SU-DHL-6 (cell line): ENCODE measurements at regions not wholly inside any gene's neighbourhood (a gene's known extent, or its start where the extent isn't known, plus 50 kb on each side); places are given as distances from the start of the nearest gene placed in this dataset.

Source experiments
- H2AFZ ChIP-seq: fragments of 200-600 bp; sonication (generic); 2 replicates; pipeline ENCODE4 v1.6.1; 2014; ENCODE audit warnings: low read depth, mild to moderate bottlenecking, moderate library complexity, mixed read lengths, antibody characterized with exemption, low read length; ENCODE audit not compliant: severe bottlenecking
- H3F3A ChIP-seq: fragments of 200-600 bp; shearing (Covaris generic); 2 replicates; pipeline ENCODE4 v1.6.0; 2016; ENCODE audit warnings: antibody characterized with exemption, mild to moderate bottlenecking; ENCODE audit not compliant: insufficient read depth
- H3K27ac ChIP-seq: fragments of 200-600 bp; sonication (generic); 2 replicates; pipeline ENCODE4 v1.5.1; 2016; ENCODE audit warnings: low read depth, mild to moderate bottlenecking, low read length, moderate library complexity, mixed read lengths
- H3K27me3 ChIP-seq: fragments of 200-600 bp; sonication (generic), shearing (Covaris generic); 2 replicates; pipeline ENCODE4 v1.6.0; 2014; ENCODE audit warnings: mild to moderate bottlenecking, low read length
- H3K36me3 ChIP-seq: fragments of 200-600 bp; sonication (generic); 2 replicates; pipeline ENCODE4 v1.6.1; 2014; ENCODE audit warnings: mild to moderate bottlenecking, low read length, mixed read lengths
- H3K4me2 ChIP-seq: fragments of 300-600, 200-600 bp; shearing (Covaris generic), sonication (generic); 2 replicates; pipeline ENCODE4 v1.6.0; 2014; ENCODE audit warnings: low read length, low read depth, mild to moderate bottlenecking; ENCODE audit not compliant: poor library complexity, severe bottlenecking
- H3K4me3 ChIP-seq: fragments of 200-600 bp; sonication (generic); 2 replicates; pipeline ENCODE4 v1.5.1; 2014; ENCODE audit warnings: antibody characterized with exemption, low read length, mild to moderate bottlenecking, mixed read lengths; ENCODE audit not compliant: insufficient read depth, poor library complexity, severe bottlenecking
- H3K79me2 ChIP-seq: fragments of 200-600 bp; sonication (generic); 2 replicates; pipeline ENCODE4 v1.6.1; 2014; ENCODE audit warnings: mild to moderate bottlenecking, low read length, moderate library complexity; ENCODE audit not compliant: insufficient read depth
- H3K9ac ChIP-seq: fragments of 200-600 bp; sonication (generic); 2 replicates; pipeline ENCODE4 v1.7.0; 2014; ENCODE audit warnings: mild to moderate bottlenecking, low read length
- H3K9me2 ChIP-seq: fragments of 200-600 bp; sonication (generic); replicated peaks from 2 replicates; pipeline ENCODE4 v1.6.1; 2014; ENCODE audit warnings: low read length; ENCODE audit not compliant: insufficient read depth
- H3K9me3 ChIP-seq: fragments of 200-600 bp; sonication (generic); 2 replicates; pipeline ENCODE4 v1.6.1; 2014; ENCODE audit warnings: low read length, mixed read lengths; ENCODE audit not compliant: insufficient read depth
- H4K20me1 ChIP-seq: fragments of 200-600 bp; sonication (generic); 2 replicates; pipeline ENCODE4 v1.6.1; 2014; ENCODE audit warnings: low read depth, mild to moderate bottlenecking, antibody characterized with exemption, low read length, moderate library complexity, mixed read lengths
- CTCF ChIP-seq: fragments of 200-600 bp; sonication (generic); IDR thresholded peaks from one replicate; pipeline ENCODE4 v1.5.1; 2017; ENCODE audit warnings: antibody characterized with exemption, mild to moderate bottlenecking, low read length, moderate library complexity; ENCODE audit not compliant: insufficient read depth, poor library complexity, severe bottlenecking
- EZH2phosphoT487 ChIP-seq: fragments of 200-600 bp; sonication (generic), shearing (Covaris generic); conservative IDR thresholded peaks from 2 replicates; pipeline ENCODE4 v1.6.1; 2018; ENCODE audit warnings: mild to moderate bottlenecking, antibody characterized with exemption, low read length, moderate library complexity, mixed read lengths

DNA sequence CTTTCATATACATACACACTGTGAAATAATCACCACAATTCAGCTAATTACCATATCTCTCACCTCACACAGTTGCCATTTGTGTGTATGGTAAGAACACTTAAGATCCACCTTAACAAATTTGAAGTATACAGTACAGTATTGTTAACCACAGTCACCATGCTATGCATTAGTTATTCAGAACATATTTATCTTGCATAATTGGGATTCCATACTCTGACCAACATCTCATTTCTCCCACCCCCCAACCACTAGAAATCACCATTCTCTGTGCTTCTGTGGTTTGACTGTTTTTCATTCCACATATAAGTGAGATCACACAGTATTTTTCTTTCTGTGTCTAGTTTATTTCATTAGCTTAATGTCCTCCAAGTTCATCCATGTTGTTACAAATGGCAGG lies 247.7 kb upstream of the CTNNB1 start:
- H3K4me2 ChIP-seq: no peak overlapping the region
- no peaks in the 10 kb centered on the region for H3F3A ChIP-seq
- H3K27me3 ChIP-seq: no peaks in the 10 kb centered on the region
- H3K9me2 ChIP-seq: no peaks in the 10 kb centered on the region
- TF ChIP-seq CTCF (no peak), EZH2phosphoT487 (no peak)
- no peak overlapping the region for H3K9ac ChIP-seq
- no peaks in the 10 kb centered on the region for H3K79me2 ChIP-seq
- H2AFZ ChIP-seq: no peak overlapping the region
- H3K4me3 ChIP-seq: no peak overlapping the region
- H3K9me3 ChIP-seq: 0 out of 2 replicates have a peak, but pooled peaks cover 3% of the 10 kb centered on the region
- no peak overlapping the region for H3K27ac ChIP-seq
- H4K20me1 ChIP-seq: no peaks in the 10 kb centered on the region
- H3K36me3 ChIP-seq: no peaks in the 10 kb centered on the region

DNA sequence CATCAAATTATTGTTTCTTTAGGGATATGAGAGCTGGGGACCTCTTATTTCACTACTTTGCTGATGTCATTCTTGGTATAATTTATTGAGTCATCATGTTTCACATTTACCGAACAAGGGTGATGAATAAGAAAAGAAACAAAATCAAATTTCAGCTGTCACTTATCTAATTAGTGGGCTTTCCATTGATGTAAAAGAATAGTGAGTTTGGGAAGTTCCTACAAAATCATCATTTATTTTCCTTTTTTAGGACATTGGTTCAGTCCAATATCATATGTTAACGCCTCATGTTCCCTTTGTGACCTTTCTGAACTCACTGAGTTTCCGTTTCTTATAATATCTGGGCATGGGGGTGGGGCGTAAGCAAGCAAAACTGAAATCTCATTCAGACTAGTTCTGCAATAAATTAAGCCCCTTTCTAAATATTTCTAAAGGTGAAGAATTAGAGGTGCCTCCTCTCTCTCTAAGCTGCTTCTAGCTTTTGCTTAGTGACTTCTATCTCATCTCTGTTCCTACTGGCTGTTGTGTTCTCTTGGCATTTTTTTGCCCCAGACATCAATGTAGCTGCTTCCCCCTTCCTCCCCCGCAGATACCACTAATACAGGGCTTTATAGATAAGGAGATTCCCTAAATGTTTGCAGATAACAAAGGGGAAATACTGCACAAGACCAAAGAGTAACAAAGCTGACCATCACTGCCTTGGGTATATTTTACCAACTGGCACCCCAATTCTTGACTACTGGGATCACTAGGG lies 238.0 kb upstream of the CTNNB1 start:
- H3K9me3 ChIP-seq: no peaks in the 10 kb centered on the region
- no peak for TF ChIP-seq EZH2phosphoT487
- TF ChIP-seq CTCF: no peak
- no peaks in the 10 kb centered on the region for H3F3A ChIP-seq
- H3K79me2 ChIP-seq: no peaks in the 10 kb centered on the region
- H4K20me1 ChIP-seq: no peaks in the 10 kb centered on the region
- H3K27me3 ChIP-seq: no peaks in the 10 kb centered on the region
- H3K36me3 ChIP-seq: no peaks in the 10 kb centered on the region
- H3K4me2 ChIP-seq: no peak overlapping the region
- H3K9ac ChIP-seq: no peak overlapping the region
- no peak overlapping the region for H3K4me3 ChIP-seq
- no peaks in the 10 kb centered on the region for H3K9me2 ChIP-seq
- H2AFZ ChIP-seq: no peak overlapping the region
- no peak overlapping the region for H3K27ac ChIP-seq

DNA sequence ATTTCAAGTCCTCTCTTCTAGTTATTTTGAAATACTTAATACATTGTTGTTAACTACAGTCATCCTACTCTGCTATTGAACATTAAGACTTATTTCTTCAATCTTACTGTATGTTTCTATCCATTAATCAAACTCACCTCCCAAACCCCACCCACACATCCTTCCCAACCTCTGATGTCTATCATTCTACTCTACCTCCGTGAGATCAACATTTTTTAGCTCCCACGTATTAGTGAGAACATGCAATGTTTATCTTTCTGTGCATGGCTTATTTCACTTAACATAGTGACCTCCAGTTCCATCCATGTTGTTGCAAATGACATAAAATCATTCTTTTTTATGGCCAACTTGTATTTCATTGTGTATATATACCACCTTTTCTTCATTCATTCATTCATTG lies 236.6 kb upstream of the CTNNB1 start:
- Histone ChIP-seq H3K9me3 (no peaks in the 10 kb centered on the region), H3K4me2 (no peak overlapping the region), H3F3A (0 out of 2 replicates have a peak, but pooled peaks cover 2% of the 10 kb centered on the region), H3K4me3 (no peak overlapping the region), H4K20me1 (no peaks in the 10 kb centered on the region), H3K9me2 (no peaks in the 10 kb centered on the region), H3K9ac (no peak overlapping the region), H2AFZ (no peak overlapping the region), H3K36me3 (no peaks in the 10 kb centered on the region), H3K27me3 (no peaks in the 10 kb centered on the region), H3K27ac (no peak overlapping the region), H3K79me2 (no peaks in the 10 kb centered on the region)
- TF ChIP-seq CTCF (no peak), EZH2phosphoT487 (no peak)
